ENCODE measurements at regions not wholly inside any gene's neighbourhood (a gene's known extent, or its start where the extent isn't known, plus 50 kb on each side); places are given as distances from the start of the nearest gene placed in this dataset.

- no peak overlapping the region for H3K27ac ChIP-seq
- DNase-seq (ENCODE audit: low spot score): no peak
- TF ChIP-seq CTCF (IDR thresholded peaks at IDR 0.05): no peak
- no peak overlapping the region for H3K4me3 ChIP-seq
Measured at GRCh38 chr2:223196331-223196730, 144.3 kb downstream of the KCNE4 start.

DNA sequence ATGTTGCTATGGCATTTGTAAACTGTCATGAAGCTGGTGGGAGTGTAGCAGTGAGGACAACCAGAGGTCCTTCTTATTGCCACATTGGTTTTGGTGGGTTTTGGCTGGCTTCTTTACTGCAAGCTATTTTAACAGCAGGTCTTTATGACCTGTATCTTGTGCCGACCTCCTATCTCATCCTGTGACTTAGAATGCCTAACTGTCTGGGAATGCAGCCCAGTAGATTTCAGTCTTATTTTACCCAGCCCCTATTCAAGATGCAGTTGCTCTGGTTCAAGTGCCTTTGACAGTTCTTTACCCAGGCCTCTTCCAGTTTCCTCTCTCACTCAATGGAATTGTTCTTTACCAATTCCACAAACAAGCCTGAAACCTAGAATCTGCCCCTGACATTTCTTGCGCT is 145.1 kb downstream of the KCNE4 start:
- H3K27ac ChIP-seq: no peak overlapping the region
- no peak overlapping the region for H3K4me3 ChIP-seq
- no peak for DNase-seq (ENCODE audit: low spot score)
- no peak for TF ChIP-seq CTCF (IDR thresholded peaks at IDR 0.05)

DNA sequence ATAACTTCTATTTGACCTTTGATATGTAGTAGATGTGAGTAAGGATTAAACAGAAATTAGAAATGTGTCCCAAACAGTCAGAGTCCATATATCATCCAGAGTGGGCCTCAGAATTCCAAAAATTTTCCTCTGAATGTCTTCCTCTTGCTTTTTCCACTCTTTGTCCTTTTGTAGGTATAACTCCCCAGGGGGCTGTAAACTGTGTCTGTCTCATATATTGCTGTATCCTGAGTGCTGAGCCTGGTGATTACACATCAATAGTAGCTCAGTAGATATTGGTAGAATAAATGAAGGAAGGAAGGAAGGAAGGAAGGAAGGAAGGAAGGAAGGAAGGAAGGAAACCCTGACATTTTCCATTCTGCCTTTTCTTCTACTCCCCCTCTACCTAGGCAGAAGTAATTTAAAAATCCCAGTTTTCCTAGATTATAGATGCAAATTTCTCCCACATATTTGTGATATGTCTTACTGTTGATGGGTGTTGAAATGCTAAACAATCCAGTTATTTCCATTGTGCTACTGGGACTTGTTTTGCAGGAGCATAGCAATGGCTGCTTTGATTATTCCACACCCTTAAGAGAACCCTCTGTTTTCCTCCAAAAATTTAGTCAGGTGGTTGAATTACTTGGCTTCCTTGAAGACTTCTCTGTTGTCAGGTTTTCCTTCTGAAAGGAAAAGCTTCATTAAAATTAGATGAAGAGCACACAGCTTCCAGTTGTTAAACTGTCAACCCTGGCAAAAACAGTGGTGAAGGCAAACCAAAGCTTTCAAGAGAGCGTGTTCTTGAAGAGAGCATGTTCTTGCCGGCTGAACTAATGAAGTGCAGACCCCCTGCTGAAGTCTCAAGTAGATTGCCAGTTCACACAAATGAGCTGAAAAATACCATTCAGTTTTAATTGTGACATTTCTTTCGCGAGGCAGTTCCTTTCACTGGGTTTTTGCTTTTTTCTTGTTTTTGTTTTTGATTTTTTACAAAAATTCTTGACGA is 147.8 kb downstream of the KCNE4 start:
- TF ChIP-seq CTCF (IDR thresholded peaks at IDR 0.05): no peak
- no peak overlapping the region for H3K4me3 ChIP-seq
- no peak for DNase-seq (ENCODE audit: low spot score)
- no peak overlapping the region for H3K27ac ChIP-seq

GRCh38 chr2:223203971-223204929 is 152.3 kb downstream of the KCNE4 start:
- Histone ChIP-seq H3K4me3 (no peak overlapping the region), H3K27ac (no peak overlapping the region)
- no peak for DNase-seq (ENCODE audit: low spot score)
- no peak for TF ChIP-seq CTCF (IDR thresholded peaks at IDR 0.05)

DNA sequence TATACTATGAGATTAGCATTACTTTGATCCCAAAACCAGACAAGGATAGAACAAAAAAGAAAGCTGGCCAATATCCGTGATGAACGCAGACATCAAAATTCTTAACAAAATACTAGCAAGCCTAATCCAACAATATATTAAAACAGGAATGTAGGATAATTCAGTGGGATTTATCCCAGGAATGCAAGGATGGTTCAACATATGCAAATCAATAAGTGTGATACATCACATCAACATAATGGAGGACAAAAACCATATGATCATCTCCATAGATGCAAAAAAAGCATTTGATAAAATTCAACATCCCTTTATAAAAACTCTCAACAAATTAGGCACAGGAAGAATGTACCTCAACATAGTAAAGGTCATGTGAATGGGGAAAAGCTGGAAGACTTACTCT is 158.5 kb downstream of the KCNE4 start:
- no peak for DNase-seq (ENCODE audit: low spot score)
- H3K4me3 ChIP-seq: no peak overlapping the region
- no peak overlapping the region for H3K27ac ChIP-seq
- no peak for TF ChIP-seq CTCF (IDR thresholded peaks at IDR 0.05)

- no peak overlapping the region for H3K4me3 ChIP-seq
- peak overlapping the region in 1 of 2 donors; percentile 66 for H3K27ac ChIP-seq
- DNase-seq (ENCODE audit: low spot score): no peak
- TF ChIP-seq CTCF (IDR thresholded peaks at IDR 0.05): no peak
Measured at GRCh38 chr2:223214394-223215253, 162.6 kb downstream of the KCNE4 start.
